SK-N-SH (cell line): ENCODE measurements at regions not wholly inside any gene's neighbourhood (a gene's known extent, or its start where the extent isn't known, plus 50 kb on each side); places are given as distances from the start of the nearest gene placed in this dataset.

Source experiments
- CTCF ChIA-PET: fragments of 300-600, 350-600 bp; formaldehyde crosslinking; extraction: SDS; loops from one replicate; lab custom pipeline; 2021; lab: Yijun Ruan, JAX
- POLR2A ChIA-PET: fragments of 350-600 bp; sonication (Branson Sonifier 250); formaldehyde crosslinking; extraction: SDS; loops from one replicate; lab custom pipeline; 2020; ENCODE audit warnings: antibody characterized with exemption, inconsistent platforms; lab: Yijun Ruan, JAX
- DNase-seq: peaks from one replicate; pipeline ENCODE4 v3.0.0; 2012
- H2AFZ ChIP-seq: fragments of 200-600 bp; sonication (generic); 2 replicates; pipeline ENCODE4 v1.8.1; 2016; ENCODE audit warnings: antibody characterized with exemption, mild to moderate bottlenecking, low read depth
- H3F3A ChIP-seq: fragments of 200-600 bp; sonication (generic); replicated peaks from 2 replicates; pipeline ENCODE3; 2016; ENCODE audit warnings: antibody characterized with exemption, mild to moderate bottlenecking; ENCODE audit not compliant: insufficient read depth
- H3K27ac ChIP-seq, 2 experiments: fragments of 200-500 bp in 1 of 2; fragments of 200-600 bp in 1 of 2; sonication (Bioruptor generic) in 1 of 2; sonication (generic), shearing (Covaris generic) in 1 of 2; 2 replicates each; pipeline versions ENCODE4 v1.5.1 to v1.6.1; 2014 to 2016; ENCODE audit warnings: low read depth in 2 of 2, inconsistent platforms in 1 of 2, low read length in 1 of 2, mild to moderate bottlenecking in 1 of 2, mixed read lengths in 1 of 2
- H3K27me3 ChIP-seq: fragments of 200-600 bp; sonication (generic), shearing (Covaris generic); 2 replicates; pipeline ENCODE4 v1.6.1; 2016; ENCODE audit warnings: mixed run types; ENCODE audit not compliant: insufficient read depth
- H3K36me3 ChIP-seq, 2 experiments: fragments of 200-500 bp in 1 of 2; fragments of 200-600 bp in 1 of 2; sonication (Bioruptor generic) in 1 of 2; sonication (generic) in 1 of 2; replicated peaks in 1 of 2; 2 replicates each; pipeline versions ENCODE3 to v1.5.1; 2014 to 2016; ENCODE audit warnings: low read length in 1 of 2, mild to moderate bottlenecking in 1 of 2; ENCODE audit not compliant: insufficient read depth in 2 of 2, control insufficient read depth in 1 of 2
- H3K4me1 ChIP-seq, 2 experiments: fragments of 200-500 bp in 1 of 2; fragments of 200-600 bp in 1 of 2; sonication (Bioruptor generic) in 1 of 2; sonication (generic), shearing (Covaris generic) in 1 of 2; 2 replicates each; pipeline versions ENCODE4 v1.5.1 to v1.6.1; 2014 to 2016; ENCODE audit warnings: low read depth in 1 of 2, low read length in 1 of 2, mixed run types in 1 of 2; ENCODE audit not compliant: insufficient read depth in 2 of 2, control insufficient read depth in 1 of 2
- H3K4me2 ChIP-seq: fragments of 200-600 bp; sonication (generic), shearing (Covaris generic); 2 replicates; pipeline ENCODE4 v1.6.1; 2017; ENCODE audit warnings: mixed run types
- H3K4me3 ChIP-seq, 2 experiments: fragments of 200-500 bp in 1 of 2; fragments of 200-600 bp in 1 of 2; sonication (Bioruptor generic) in 1 of 2; sonication (generic), shearing (Covaris generic) in 1 of 2; 2 replicates each; pipeline versions ENCODE4 v1.5.1 to v1.8.1; 2014 to 2016; ENCODE audit warnings: low read depth in 2 of 2, inconsistent platforms in 1 of 2, low read length in 1 of 2, mild to moderate bottlenecking in 1 of 2, mixed read lengths in 1 of 2, moderate library complexity in 1 of 2
- H3K79me2 ChIP-seq: fragments of 200-600 bp; sonication (generic); 2 replicates; pipeline ENCODE4 v1.8.1; 2017; ENCODE audit warnings: mild to moderate bottlenecking; ENCODE audit not compliant: insufficient read depth
- H3K9ac ChIP-seq: fragments of 200-600 bp; sonication (generic); 2 replicates; pipeline ENCODE4 v1.6.1; 2017; ENCODE audit warnings: mixed run types
- H3K9me2 ChIP-seq: fragments of 200-600 bp; sonication (generic); 2 replicates; pipeline ENCODE4 v1.6.1; 2017; ENCODE audit warnings: mixed run types
- H3K9me3 ChIP-seq: fragments of 200-600 bp; sonication (generic); 2 replicates; pipeline ENCODE4 v1.6.1; 2017; ENCODE audit warnings: mixed run types, mild to moderate bottlenecking, moderate library complexity
- H4K20me1 ChIP-seq: fragments of 200-600 bp; sonication (generic); 2 replicates; pipeline ENCODE4 v1.6.1; 2017; ENCODE audit warnings: mild to moderate bottlenecking, mixed run types; ENCODE audit not compliant: insufficient read depth
- CTCF ChIP-seq: fragments of 200-600 bp; sonication (generic); IDR thresholded peaks from 2 replicates; pipeline ENCODE4 v1.6.1; 2017; ENCODE audit warnings: antibody characterized with exemption, mild to moderate bottlenecking, moderate library complexity
- EP300 ChIP-seq, 2 experiments: IDR thresholded peaks; 2 replicates each; pipeline versions ENCODE4 v1.4.0 to v1.6.1; 2012; ENCODE audit warnings: borderline replicate concordance in 1 of 2, low read depth in 1 of 2, low read length in 1 of 2
- EZH2phosphoT487 ChIP-seq: fragments of 200-600 bp; sonication (generic); IDR thresholded peaks from 2 replicates; pipeline ENCODE4 v1.6.1; 2017; ENCODE audit warnings: low read depth, mixed run types, mild to moderate bottlenecking, antibody characterized with exemption, moderate library complexity, borderline replicate concordance
- FOSL2 ChIP-seq: IDR thresholded peaks from 2 replicates; pipeline ENCODE4 v1.4.0; 2012; ENCODE audit warnings: low read depth, mild to moderate bottlenecking, moderate library complexity, borderline replicate concordance
- FOXJ3 ChIP-seq: sonication (generic); formaldehyde crosslinking; IDR thresholded peaks from 2 replicates; pipeline ENCODE4 v1.5.1; 2020; ENCODE audit warnings: mild to moderate bottlenecking, missing genetic modification reagents
- FOXM1 ChIP-seq: IDR thresholded peaks from 2 replicates; pipeline ENCODE4 v1.4.0; 2012; ENCODE audit warnings: low read depth, mild to moderate bottlenecking
- GATA2 ChIP-seq: sonication (generic); formaldehyde crosslinking; IDR thresholded peaks from 2 replicates; pipeline ENCODE4 v1.5.0; 2020; ENCODE audit warnings: mild to moderate bottlenecking, missing genetic modification reagents
- JUND ChIP-seq: IDR thresholded peaks from 2 replicates; pipeline ENCODE4 v1.4.0; 2012
- MXI1 ChIP-seq: IDR thresholded peaks from 2 replicates; pipeline ENCODE4 v1.6.1; 2012; ENCODE audit warnings: mild to moderate bottlenecking, low read depth, low read length, improper control_type of control experiment
- PBX3 ChIP-seq: IDR thresholded peaks from 2 replicates; pipeline ENCODE4; 2012
- RAD21 ChIP-seq: IDR thresholded peaks from 2 replicates; pipeline ENCODE4 v1.6.1; 2012; ENCODE audit warnings: mild to moderate bottlenecking, low read length
- RCOR1 ChIP-seq: fragments of 150-350 bp; IDR thresholded peaks from 2 replicates; pipeline ENCODE4 v1.6.1; 2017; ENCODE audit warnings: antibody characterized with exemption, low read length
- SIN3A ChIP-seq: IDR thresholded peaks from 2 replicates; pipeline ENCODE4 v1.6.1; 2012; ENCODE audit warnings: low read depth, mild to moderate bottlenecking, low read length, moderate library complexity, borderline replicate concordance
- TCF12 ChIP-seq: IDR thresholded peaks from 2 replicates; pipeline ENCODE4 v1.4.0; 2012
- YY1 ChIP-seq: IDR thresholded peaks from 2 replicates; pipeline ENCODE4 v1.4.0; 2012; ENCODE audit warnings: low read depth, mild to moderate bottlenecking
- ZBTB33 ChIP-seq: IDR thresholded peaks from 2 replicates; pipeline ENCODE4 v1.4.0; 2012; ENCODE audit warnings: low read depth, borderline replicate concordance
- WGBS: methylation state at CpG from one replicate; pipeline ENCODE4 v1.1.6; 2017; ENCODE audit warnings: low lambda C conversion rate; 5-methylcytosine and 5-hydroxymethylcytosine counted together
- TF ChIP-seq, protein P1 (sequence below): IDR thresholded peaks from 2 replicates; pipeline ENCODE4 v1.4.0; 2012; ENCODE audit warnings: low read depth, borderline replicate concordance
- TF ChIP-seq, protein P2 (sequence below): fragments of 150-350 bp; IDR thresholded peaks from 2 replicates; pipeline ENCODE4 v1.6.1; 2017; ENCODE audit warnings: antibody characterized with exemption, low read length, low read depth, borderline replicate concordance

DNA sequence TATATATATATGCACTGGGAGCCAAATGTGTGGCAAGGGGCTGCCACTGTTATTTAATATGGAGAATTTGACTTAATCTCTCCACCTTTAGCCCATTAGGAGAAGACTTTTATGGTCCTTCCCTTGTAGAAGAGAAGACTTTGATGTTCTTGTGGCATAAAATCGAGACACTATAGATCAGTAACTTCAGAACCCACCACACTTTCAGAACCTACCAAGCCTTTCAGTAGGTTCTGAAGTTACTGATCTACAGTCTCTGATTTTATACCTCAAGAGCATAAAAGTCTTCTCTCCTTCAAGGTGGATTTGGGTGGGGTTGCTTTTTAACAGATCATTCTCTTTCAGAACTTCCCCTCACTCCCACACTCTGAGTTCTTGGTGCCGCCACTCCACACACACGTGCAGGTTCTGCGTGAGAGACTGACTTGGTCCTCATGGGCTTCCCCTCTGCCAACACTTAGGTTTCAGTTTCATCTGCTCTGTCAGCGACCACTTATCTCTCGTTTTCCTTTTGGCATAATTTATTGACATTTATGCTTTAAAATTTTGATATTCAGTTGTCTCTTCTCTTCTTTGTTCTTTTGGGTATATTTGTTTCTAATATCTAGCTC is 213.4 kb upstream of the PCDH17 start:
- Histone ChIP-seq H3K27me3 (no peaks in the 10 kb centered on the region), H4K20me1 (no peaks in the 10 kb centered on the region), H3F3A (no peaks in the 10 kb centered on the region), H3K4me1 (no peaks in the 10 kb centered on the region), H3K36me3 (no peaks in the 10 kb centered on the region), H3K27ac (no peak overlapping the region), H3K79me2 (no peaks in the 10 kb centered on the region), H2AFZ (peak overlapping the region; percentile 35; the same call in 1 of the 2 replicates), H3K4me3 (no peak overlapping the region), H3K9ac (no peak overlapping the region), H3K9me2 (no peaks in the 10 kb centered on the region), H3K4me2 (no peak overlapping the region), H3K9me3 (no peaks in the 10 kb centered on the region)
- DNase-seq = no peak
- 12% methylated on average over 6 of the region's 6 CpGs for WGBS
- ChIA-PET POLR2A (no interaction called here), CTCF (no interaction called here)
- TF ChIP-seq FOSL2 (no peak), CTCF (no peak), EP300 (IDR thresholded peaks at IDR 0.05; ENCODE audit: borderline replicate concordance in 1 of 2, low read depth in 1 of 2, low read length in 1 of 2) (no peak), FOXM1 (no peak), EZH2phosphoT487 (no peak), TCF12 (no peak), RCOR1 (no peak), RAD21 (no peak), ZBTB33 (no peak), YY1 (no peak), PBX3 (no peak), JUND (no peak), FOXJ3 (no peak), SIN3A (no peak), GATA2 (CRISPR knock-in tag) (no peak), MXI1 (no peak)
- TF ChIP-seq, protein P1, sequence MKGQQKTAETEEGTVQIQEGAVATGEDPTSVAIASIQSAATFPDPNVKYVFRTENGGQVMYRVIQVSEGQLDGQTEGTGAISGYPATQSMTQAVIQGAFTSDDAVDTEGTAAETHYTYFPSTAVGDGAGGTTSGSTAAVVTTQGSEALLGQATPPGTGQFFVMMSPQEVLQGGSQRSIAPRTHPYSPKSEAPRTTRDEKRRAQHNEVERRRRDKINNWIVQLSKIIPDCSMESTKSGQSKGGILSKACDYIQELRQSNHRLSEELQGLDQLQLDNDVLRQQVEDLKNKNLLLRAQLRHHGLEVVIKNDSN = no peak
- TF ChIP-seq, protein P2, sequence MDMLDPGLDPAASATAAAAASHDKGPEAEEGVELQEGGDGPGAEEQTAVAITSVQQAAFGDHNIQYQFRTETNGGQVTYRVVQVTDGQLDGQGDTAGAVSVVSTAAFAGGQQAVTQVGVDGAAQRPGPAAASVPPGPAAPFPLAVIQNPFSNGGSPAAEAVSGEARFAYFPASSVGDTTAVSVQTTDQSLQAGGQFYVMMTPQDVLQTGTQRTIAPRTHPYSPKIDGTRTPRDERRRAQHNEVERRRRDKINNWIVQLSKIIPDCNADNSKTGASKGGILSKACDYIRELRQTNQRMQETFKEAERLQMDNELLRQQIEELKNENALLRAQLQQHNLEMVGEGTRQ = no peak
